GM13976 (cell line): ENCODE measurements at regions not wholly inside any gene's neighbourhood (a gene's known extent, or its start where the extent isn't known, plus 50 kb on each side); places are given as distances from the start of the nearest gene placed in this dataset.

Experiments
- DNase-seq: peaks from one replicate; pipeline ENCODE4 v3.0.0; 2012; ENCODE audit warnings: low spot score
- CTCF ChIP-seq: IDR thresholded peaks from 2 replicates; pipeline ENCODE4 v1.5.1; 2012; ENCODE audit warnings: borderline replicate concordance, mild to moderate bottlenecking; ENCODE audit not compliant: insufficient read depth; ENCODE audit errors: extremely low read depth, missing control alignments, control extremely low read depth
- in situ Hi-C: fragments of 300-500 bp; cut with MboI; formaldehyde crosslinking; loops from one replicate; pipeline ENCODE4 v1.12.0; 2022; ENCODE audit warnings: low sequenced_read_pairs, mixed read lengths, inconsistent platforms; ENCODE audit not compliant: unreplicated experiment

GRCh38 chr13:88223958-88224357, 552.8 kb downstream of the SLITRK5 start:
- DNase-seq: no peak
- no peak for TF ChIP-seq CTCF
- in situ Hi-C loops: no loop called here

- TF ChIP-seq CTCF: no peak
- in situ Hi-C loops: no loop called here
- no peak for DNase-seq
Observed at GRCh38 chr13:88235441-88235840, 564.3 kb downstream of the SLITRK5 start.

GRCh38 chr13:88246239-88246638, 575.1 kb downstream of the SLITRK5 start:
- DNase-seq: no peak
- no peak for TF ChIP-seq CTCF
- in situ Hi-C loops: no loop called here

GRCh38 chr13:88248393-88248792, 577.2 kb downstream of the SLITRK5 start:
- in situ Hi-C loops: no loop called here
- TF ChIP-seq CTCF: no peak
- no peak for DNase-seq

GRCh38 chr13:88257706-88258105, 586.5 kb downstream of the SLITRK5 start:
- in situ Hi-C loops: no loop called here
- no peak for TF ChIP-seq CTCF
- no peak for DNase-seq

- TF ChIP-seq CTCF: no peak
- DNase-seq: no peak
- in situ Hi-C loops: no loop called here
Observed at GRCh38 chr13:88263808-88264207, 592.6 kb downstream of the SLITRK5 start.

- TF ChIP-seq CTCF: no peak
- in situ Hi-C loops: no loop called here
- no peak for DNase-seq
Observed at GRCh38 chr13:88281841-88282240, 610.7 kb downstream of the SLITRK5 start.
